B cell (primary cell): ENCODE measurements at regions not wholly inside any gene's neighbourhood (a gene's known extent, or its start where the extent isn't known, plus 50 kb on each side); places are given as distances from the start of the nearest gene placed in this dataset.

Experiments used
- ATAC-seq: fragments of 200-7000 bp; cut with Tn5 transposase; one replicate; pipeline ENCODE4 v1.10.0; 2021; ENCODE audit warnings: low read depth, mild to moderate bottlenecking, moderate number of reproducible peaks, moderate library complexity
- CTCF ChIA-PET: fragments of 350-600 bp; sonication (Branson Sonifier 250); formaldehyde crosslinking; loops from one replicate; lab custom pipeline; 2021; ENCODE audit warnings: antibody characterized with exemption, inconsistent platforms; lab: Charles Lee
- POLR2A ChIA-PET: fragments of 350-600 bp; sonication (Branson Sonifier 250); formaldehyde crosslinking; loops from one replicate; lab custom pipeline; 2021; ENCODE audit warnings: antibody characterized with exemption; lab: Charles Lee
- DNase-seq: peaks from one replicate; pipeline ENCODE4 v3.0.0; 2013
- H2AFZ ChIP-seq: 2 replicates; pipeline ENCODE4 v1.6.1; 2012; ENCODE audit warnings: mild to moderate bottlenecking, low read depth, low read length; ENCODE audit not compliant: insufficient read depth, poor library complexity, severe bottlenecking
- H3K27ac ChIP-seq, 2 donors: 1 replicate in 1 of 2; 2 replicates in 1 of 2; pipeline ENCODE4 v1.5.1; 2012 to 2013; ENCODE audit warnings: low read length in 2 of 2, mild to moderate bottlenecking in 2 of 2, moderate library complexity in 1 of 2
- H3K27me3 ChIP-seq, 4 experiments: fragments of 200-600 bp in 1 of 4; sonication (generic) in 1 of 4; replicated peaks in 1 of 4; 1 replicate in 2 of 4; 2 replicates in 2 of 4; pipeline versions ENCODE4 v1.6.1 to v1.7.0; 2013 to 2016; ENCODE audit warnings: low read length in 3 of 4, mild to moderate bottlenecking in 2 of 4, mixed read lengths in 1 of 4, moderate library complexity in 1 of 4; ENCODE audit not compliant: insufficient read depth in 4 of 4, control insufficient read depth in 3 of 4; ENCODE audit errors: control extremely low read depth in 1 of 4
- H3K36me3 ChIP-seq, 2 experiments: replicated peaks in 1 of 2; 1 replicate in 1 of 2; 2 replicates in 1 of 2; pipeline versions ENCODE4 v1.6.1 to v1.7.1; 2013; ENCODE audit warnings: low read length in 1 of 2; ENCODE audit not compliant: insufficient read depth in 2 of 2, control insufficient read depth in 1 of 2; ENCODE audit errors: control extremely low read depth in 1 of 2, extremely low read depth in 1 of 2
- H3K4me1 ChIP-seq, 2 donors: fragments of 200-600 bp in 1 of 2; sonication (generic) in 1 of 2; 1 replicate in 1 of 2; 2 replicates in 1 of 2; pipeline versions ENCODE4 v1.5.1 to v1.6.1; 2013 to 2017; ENCODE audit warnings: low read length in 2 of 2; ENCODE audit not compliant: control insufficient read depth in 2 of 2, insufficient read depth in 2 of 2
- H3K4me2 ChIP-seq: replicated peaks from 2 replicates; pipeline ENCODE3; 2012; ENCODE audit warnings: mild to moderate bottlenecking, low read depth, low read length; ENCODE audit not compliant: poor library complexity, severe bottlenecking
- H3K4me3 ChIP-seq, 5 experiments: fragments of 200-600 bp in 1 of 5; sonication (generic) in 1 of 5; 1 replicate in 3 of 5; 2 replicates in 2 of 5; pipeline versions ENCODE4 v1.5.1 to v1.7.0; 2011 to 2016; ENCODE audit warnings: low read length in 4 of 5, mild to moderate bottlenecking in 4 of 5, low read depth in 2 of 5, control low read depth in 1 of 5, moderate library complexity in 1 of 5; ENCODE audit not compliant: insufficient read depth in 1 of 5; ENCODE audit errors: control extremely low read depth in 1 of 5, extremely low read depth in 1 of 5
- H3K79me2 ChIP-seq: fragments of 200-600 bp; sonication (generic); one replicate; pipeline ENCODE4 v1.6.0; 2016; ENCODE audit warnings: low read length; ENCODE audit not compliant: control insufficient read depth, insufficient read depth
- H3K9ac ChIP-seq: fragments of 200-600 bp; sonication (generic); 2 replicates; pipeline ENCODE4 v1.6.1; 2017; ENCODE audit warnings: mild to moderate bottlenecking, low read length, moderate library complexity
- H3K9me3 ChIP-seq, 3 donors: one replicate each; pipeline versions ENCODE4 v1.6.1 to v1.7.1; 2013; ENCODE audit warnings: low read length in 2 of 3; ENCODE audit not compliant: control insufficient read depth in 2 of 3, insufficient read depth in 1 of 3; ENCODE audit errors: control extremely low read depth in 1 of 3
- H4K20me1 ChIP-seq: 2 replicates; pipeline ENCODE4 v1.6.0; 2012; ENCODE audit warnings: mild to moderate bottlenecking, low read length; ENCODE audit not compliant: insufficient read depth, control insufficient read depth, poor library complexity, severe bottlenecking
- H3K27ac Mint-ChIP-seq: one replicate; pipeline ENCODE4 v1.8.0; 2021; ENCODE audit warnings: mixed read lengths
- H3K27me3 Mint-ChIP-seq: one replicate; pipeline ENCODE4 v1.8.0; 2021; ENCODE audit warnings: mixed read lengths
- H3K4me1 Mint-ChIP-seq: one replicate; pipeline ENCODE4 v1.8.0; 2021; ENCODE audit warnings: mixed read lengths
- H3K4me3 Mint-ChIP-seq: one replicate; pipeline ENCODE4 v1.8.0; 2021; ENCODE audit warnings: mixed read lengths
- H3K9me3 Mint-ChIP-seq: one replicate; pipeline ENCODE4 v1.8.0; 2022; ENCODE audit warnings: mixed read lengths; ENCODE audit not compliant: insufficient read depth
- CTCF ChIP-seq: fragments of 200-600 bp; IDR thresholded peaks from one replicate; pipeline ENCODE4 v1.8.0; 2022; ENCODE audit warnings: antibody characterized with exemption, mild to moderate bottlenecking
- EZH2 ChIP-seq: IDR thresholded peaks from 2 replicates; pipeline ENCODE4 v1.6.1; 2012; ENCODE audit warnings: borderline replicate concordance, low read depth, mild to moderate bottlenecking, moderate library complexity, low read length; ENCODE audit not compliant: insufficient read depth, poor library complexity, severe bottlenecking
- WGBS: methylation state at CpG from one replicate; pipeline ENCODE4 v1.1.5; 2013; ENCODE audit warnings: missing lambda C conversion rate; ENCODE audit not compliant: insufficient coverage; 5-methylcytosine and 5-hydroxymethylcytosine counted together
- intact Hi-C: fragments of 100-400 bp; cut with micrococcal nuclease; formaldehyde crosslinking; loops from one replicate; pipeline ENCODE4 v1.10.0; 2022

GRCh38 chr1:192905049-192905448 lies 96.2 kb downstream of the RGS2 start:
- ATAC-seq (no peak), DNase-seq (no peak)
- H3K27me3 ChIP-seq = no peaks in the 10 kb centered on the region
- no peak overlapping the region for H2AFZ ChIP-seq
- no peak overlapping the region for H3K4me2 ChIP-seq
- H3K27ac ChIP-seq = no peak overlapping the region
- H3K27ac Mint-ChIP-seq = no peak overlapping the region
- no peaks in the 10 kb centered on the region for H4K20me1 ChIP-seq
- H3K4me3 ChIP-seq = no peak overlapping the region
- no peaks in the 10 kb centered on the region for H3K36me3 ChIP-seq
- ChIA-PET CTCF (no interaction called here), POLR2A (no interaction called here)
- H3K79me2 ChIP-seq = no peaks in the 10 kb centered on the region
- H3K9me3 ChIP-seq = no peaks in the 10 kb centered on the region
- no peak for TF ChIP-seq CTCF
- no peak for TF ChIP-seq EZH2
- no peaks in the 10 kb centered on the region for H3K9me3 Mint-ChIP-seq
- H3K9ac ChIP-seq = no peak overlapping the region
- H3K4me1 Mint-ChIP-seq = peaks cover 4% of the 10 kb centered on the region
- H3K4me1 ChIP-seq = peaks cover 0 to 4% of the 10 kb centered on the region in 2 donors
- intact Hi-C loops = no loop called here
- peaks cover 3% of the 10 kb centered on the region for H3K27me3 Mint-ChIP-seq
- H3K4me3 Mint-ChIP-seq = no peak overlapping the region

- DNase-seq = no peak
- Histone ChIP-seq H3K27ac (no peak overlapping the region), H3K79me2 (no peaks in the 10 kb centered on the region), H3K4me2 (no peak overlapping the region), H4K20me1 (no peaks in the 10 kb centered on the region), H3K36me3 (no peaks in the 10 kb centered on the region), H3K4me1 (peaks cover 0 to 4% of the 10 kb centered on the region in 2 donors), H3K9ac (no peak overlapping the region), H3K27me3 (no peaks in the 10 kb centered on the region), H2AFZ (no peak overlapping the region), H3K9me3 (no peaks in the 10 kb centered on the region), H3K4me3 (no peak overlapping the region)
- no peak overlapping the region for H3K27ac Mint-ChIP-seq
- no peak for ATAC-seq
- H3K9me3 Mint-ChIP-seq = no peaks in the 10 kb centered on the region
- peaks cover 3% of the 10 kb centered on the region for H3K27me3 Mint-ChIP-seq
- POLR2A ChIA-PET = no interaction called here
- intact Hi-C loops = no loop called here
- TF ChIP-seq CTCF = no peak
- no peak for TF ChIP-seq EZH2
- H3K4me3 Mint-ChIP-seq = no peak overlapping the region
- no CpG with 5 or more reads among the region's 3 CpGs for WGBS
- H3K4me1 Mint-ChIP-seq = peaks cover 4% of the 10 kb centered on the region
- CTCF ChIA-PET = no interaction called here
Observed at GRCh38 chr1:192906334-192906733, 97.5 kb downstream of the RGS2 start.
